Keratinocyte (primary cell): ENCODE measurements at regions not wholly inside any gene's neighbourhood (a gene's known extent, or its start where the extent isn't known, plus 50 kb on each side); places are given as distances from the start of the nearest gene placed in this dataset.

Experiments
- DNase-seq: peaks from one replicate; pipeline ENCODE4 v3.0.0-alpha.2; 2011; ENCODE audit warnings: low read depth, missing footprints, low spot score
- FAIRE-seq: peaks from 2 replicates; lab custom pipeline; 2011; peaks lifted over from hg19 to GRCh38; lab: Jason Lieb, UNC
- H2AFZ ChIP-seq: 2 replicates; pipeline ENCODE4 v1.6.0; 2012; ENCODE audit warnings: low read length, control low read depth, inconsistent platforms; ENCODE audit not compliant: control insufficient read depth
- H3K27ac ChIP-seq: 2 replicates; pipeline ENCODE4 v1.5.1; 2011; ENCODE audit warnings: low read length; ENCODE audit not compliant: control insufficient read depth, insufficient read depth
- H3K27me3 ChIP-seq: 3 replicates; pipeline ENCODE4 v1.6.0; 2011; ENCODE audit warnings: low read length; ENCODE audit not compliant: control insufficient read depth, insufficient read depth; ENCODE audit errors: extremely low read depth
- H3K36me3 ChIP-seq, 2 experiments: 2 replicates in 1 of 2; 3 replicates in 1 of 2; pipeline ENCODE4 v1.5.1; 2011; ENCODE audit warnings: low read length in 2 of 2, mild to moderate bottlenecking in 1 of 2; ENCODE audit not compliant: control insufficient read depth in 2 of 2, insufficient read depth in 2 of 2; ENCODE audit errors: extremely low read depth in 1 of 2
- H3K4me1 ChIP-seq: 3 replicates; pipeline ENCODE4 v1.5.1; 2011; ENCODE audit warnings: low read length; ENCODE audit not compliant: control insufficient read depth, insufficient read depth; ENCODE audit errors: extremely low read depth
- H3K4me2 ChIP-seq: 3 replicates; pipeline ENCODE4 v1.6.0; 2011; ENCODE audit warnings: low read depth, low read length; ENCODE audit not compliant: control insufficient read depth, insufficient read depth; ENCODE audit errors: extremely low read depth
- H3K4me3 ChIP-seq, 3 experiments: fragments of 200-600 bp in 1 of 3; sonication (generic) in 1 of 3; 2 replicates in 2 of 3; 3 replicates in 1 of 3; pipeline ENCODE4 v1.5.1; 2011 to 2016; ENCODE audit warnings: low read length in 3 of 3, mild to moderate bottlenecking in 3 of 3, control low read depth in 2 of 3, inconsistent platforms in 1 of 3, low read depth in 1 of 3, mixed read lengths in 1 of 3, mixed run types in 1 of 3, moderate library complexity in 1 of 3; ENCODE audit not compliant: control insufficient read depth in 2 of 3, insufficient read depth in 2 of 3; ENCODE audit errors: extremely low read depth in 1 of 3
- H3K79me2 ChIP-seq: 2 replicates; pipeline ENCODE4 v1.6.0; 2012; ENCODE audit warnings: low read length; ENCODE audit not compliant: control insufficient read depth, insufficient read depth
- H3K9ac ChIP-seq: 3 replicates; pipeline ENCODE4 v1.6.0; 2011; ENCODE audit warnings: low read length; ENCODE audit not compliant: control insufficient read depth, insufficient read depth; ENCODE audit errors: extremely low read depth
- H3K9me1 ChIP-seq: 3 replicates; pipeline ENCODE4 v1.6.0; 2011; ENCODE audit warnings: low read length; ENCODE audit not compliant: control insufficient read depth, insufficient read depth; ENCODE audit errors: extremely low read depth
- H3K9me3 ChIP-seq: 2 replicates; pipeline ENCODE4 v1.5.1; 2012; ENCODE audit warnings: low read depth, low read length; ENCODE audit not compliant: control insufficient read depth
- H4K20me1 ChIP-seq: 3 replicates; pipeline ENCODE4 v1.6.0; 2011; ENCODE audit warnings: low read length; ENCODE audit not compliant: control insufficient read depth, insufficient read depth; ENCODE audit errors: extremely low read depth
- CTCF ChIP-seq, 3 experiments: IDR thresholded peaks in 1 of 3; conservative IDR thresholded peaks in 1 of 3; optimal IDR thresholded peaks in 1 of 3; 2 replicates in 2 of 3; 3 replicates in 1 of 3; pipeline versions ENCODE3 to v1.5.1; 2011; ENCODE audit warnings: low read length in 3 of 3, mild to moderate bottlenecking in 3 of 3, moderate library complexity in 2 of 3, control low read depth in 1 of 3, inconsistent platforms in 1 of 3; ENCODE audit not compliant: insufficient read depth in 2 of 3; ENCODE audit errors: extremely low read depth in 1 of 3
- EZH2 ChIP-seq: IDR thresholded peaks from one replicate; pipeline ENCODE4 v1.6.1; 2012; ENCODE audit warnings: inconsistent platforms, mild to moderate bottlenecking, low read length, moderate library complexity
- dilution Hi-C: fragments of 300-500 bp; cut with MboI; formaldehyde crosslinking; loops from one replicate; pipeline ENCODE4 v1.7.0; 2020; ENCODE audit warnings: low sequenced_read_pairs; ENCODE audit not compliant: extremely low pct_ligation_motif_present

DNA sequence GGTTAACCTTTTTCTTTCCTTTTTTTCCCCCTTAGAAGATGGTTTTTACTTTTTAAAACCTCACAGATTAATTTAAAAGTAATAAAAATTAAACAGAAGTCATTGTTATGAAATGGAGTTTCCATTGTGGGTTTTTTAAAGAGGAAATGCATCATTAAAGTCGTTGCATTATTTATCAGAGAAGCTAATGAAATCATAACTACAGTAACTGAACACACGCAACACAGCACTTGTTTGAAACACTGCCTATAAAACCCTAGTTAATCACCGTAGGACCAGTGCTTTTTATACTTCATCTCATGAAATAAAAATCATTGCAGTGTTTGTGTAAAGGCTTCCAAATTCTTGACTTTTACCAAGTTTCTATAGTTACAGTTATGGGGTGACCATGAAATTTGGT is 82.4 kb upstream of the NTRK2 start:
- dilution Hi-C loops: no loop called here

GRCh38 chr9:84589542-84589941 is 80.0 kb upstream of the NTRK2 start:
- Histone ChIP-seq H3K4me3 (no peak overlapping the region), H3K4me1 (no peaks in the 10 kb centered on the region), H3K9me1 (no peaks in the 10 kb centered on the region), H2AFZ (no peak overlapping the region), H3K79me2 (no peaks in the 10 kb centered on the region), H3K9ac (no peak overlapping the region), H4K20me1 (no peaks in the 10 kb centered on the region), H3K27me3 (peaks cover 3% of the 10 kb centered on the region), H3K27ac (no peak overlapping the region), H3K9me3 (no peaks in the 10 kb centered on the region), H3K36me3 (no peaks in the 10 kb centered on the region), H3K4me2 (no peak overlapping the region)
- dilution Hi-C loops: no loop called here
- FAIRE-seq (no peak), DNase-seq (no peak)
- TF ChIP-seq EZH2: no peak
- TF ChIP-seq CTCF (optimal IDR thresholded peaks at IDR 0.05 in 1 of 3, IDR thresholded peaks at IDR 0.05 in 1 of 3, conservative IDR thresholded peaks at IDR 0.05 in 1 of 3; ENCODE audit: extremely low read depth in 1 of 3, insufficient read depth in 2 of 3, low read length in 3 of 3): no peak

More for the DNA sequence above, 82.4 kb upstream of the NTRK2 start:
- H3K4me2 ChIP-seq: no peak overlapping the region
- FAIRE-seq: no peak
- H3K27ac ChIP-seq: no peak overlapping the region
- TF ChIP-seq EZH2: no peak
- no peak for TF ChIP-seq CTCF (optimal IDR thresholded peaks at IDR 0.05 in 1 of 3, IDR thresholded peaks at IDR 0.05 in 1 of 3, conservative IDR thresholded peaks at IDR 0.05 in 1 of 3; ENCODE audit: extremely low read depth in 1 of 3, insufficient read depth in 2 of 3, low read length in 3 of 3)
- no peaks in the 10 kb centered on the region for H3K36me3 ChIP-seq
- H2AFZ ChIP-seq: no peak overlapping the region
- H3K79me2 ChIP-seq: no peaks in the 10 kb centered on the region
- no peaks in the 10 kb centered on the region for H3K4me1 ChIP-seq
- H3K27me3 ChIP-seq: peaks cover 3% of the 10 kb centered on the region
- DNase-seq: no peak
- no peak overlapping the region for H3K4me3 ChIP-seq
- H3K9me3 ChIP-seq: no peaks in the 10 kb centered on the region
- H4K20me1 ChIP-seq: no peaks in the 10 kb centered on the region
- no peaks in the 10 kb centered on the region for H3K9me1 ChIP-seq
- H3K9ac ChIP-seq: no peak overlapping the region
